GDM1 (cell line): ENCODE measurements at regions not wholly inside any gene's neighbourhood (a gene's known extent, or its start where the extent isn't known, plus 50 kb on each side); places are given as distances from the start of the nearest gene placed in this dataset.

ENCODE experiments used
- DNase-seq: peaks from one replicate; lab custom pipeline; 2025; lab: John Stamatoyannopoulos, UW

GRCh38 chr18:45227001-45227742, 388.1 kb upstream of the SLC14A2 start:
- no peak for DNase-seq

- DNase-seq, result no peak
Observed at GRCh38 chr18:45228796-45229388, 386.4 kb upstream of the SLC14A2 start.

DNA sequence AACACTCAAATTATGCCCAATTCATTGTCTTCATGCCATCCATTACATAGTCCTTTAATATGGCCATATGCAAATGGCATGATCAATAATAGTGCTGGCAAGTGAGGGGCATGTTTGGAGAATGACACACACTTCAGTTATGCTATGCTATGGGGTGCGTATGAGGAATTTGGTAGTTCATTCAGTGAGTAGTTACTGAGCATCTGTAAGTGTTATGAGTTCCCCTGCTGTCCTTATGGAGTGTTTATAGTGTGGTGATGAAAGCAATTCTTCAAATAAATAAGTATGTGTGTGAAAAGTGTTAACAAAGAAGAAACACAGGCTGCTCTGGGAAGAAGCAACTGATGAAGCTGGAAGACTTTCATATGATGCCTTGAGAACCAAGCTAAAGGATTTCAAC, 383.7 kb upstream of the SLC14A2 start:
- no peak for DNase-seq

- peak; percentile 78 for DNase-seq
Observed at GRCh38 chr18:45232061-45232460, 383.2 kb upstream of the SLC14A2 start.

DNA sequence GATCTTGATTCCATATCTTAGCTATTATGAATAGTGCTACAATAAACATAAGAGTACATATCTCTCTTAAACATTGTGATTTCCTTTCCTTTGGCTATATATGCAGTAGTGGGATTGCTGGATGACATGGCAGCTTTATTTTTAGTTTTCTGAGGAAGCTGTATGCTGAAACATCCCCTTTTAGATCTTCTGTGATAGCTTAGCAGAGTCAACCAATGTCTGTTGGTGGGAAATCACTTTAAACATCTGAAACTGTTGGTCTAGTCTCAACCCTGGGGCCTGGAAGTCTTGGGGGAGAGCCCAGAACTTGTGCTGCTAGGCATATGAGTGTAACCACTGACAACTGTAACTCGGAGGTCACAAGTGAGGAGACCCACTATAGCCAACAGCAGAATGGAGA, 378.6 kb upstream of the SLC14A2 start:
- peak; percentile 71 for DNase-seq

DNA sequence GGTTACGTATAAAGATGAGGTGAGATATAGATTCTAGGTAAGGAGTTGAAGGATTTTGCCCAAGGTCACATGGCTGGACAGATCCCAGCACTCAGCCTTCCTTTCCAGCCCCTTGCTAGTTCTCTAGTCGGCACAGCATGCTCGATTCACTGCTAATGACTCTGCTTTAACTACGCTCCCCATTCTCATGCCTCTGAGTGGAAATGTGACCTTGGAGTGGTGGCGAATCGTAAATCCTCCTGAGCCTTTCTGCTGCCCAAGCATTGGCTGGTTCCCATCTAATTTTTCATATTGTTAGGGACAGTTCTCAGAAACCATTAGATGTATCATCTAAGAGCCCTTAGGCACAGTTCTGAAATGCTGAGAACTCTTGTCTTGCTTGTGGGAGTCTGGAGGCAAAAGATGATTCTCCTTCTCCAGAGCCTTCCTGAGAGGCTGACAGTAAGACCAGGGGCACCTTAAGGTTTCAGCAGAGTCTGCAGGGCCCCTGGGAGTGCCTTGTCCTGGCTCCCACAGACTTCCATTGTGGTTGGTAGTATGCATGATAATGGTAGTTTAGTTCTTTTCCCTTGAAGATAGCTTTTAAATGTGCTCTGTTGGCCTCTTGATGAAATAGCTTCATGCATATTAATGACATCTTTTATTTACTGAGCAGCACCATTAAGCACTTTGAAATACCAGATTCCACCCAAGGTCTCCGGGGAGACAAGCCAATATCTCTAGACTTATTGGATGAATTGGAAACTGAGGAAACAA, 377.8 kb upstream of the SLC14A2 start:
- DNase-seq, result no peak

- DNase-seq, result no peak
Observed at GRCh38 chr18:45241271-45241670, 374.0 kb upstream of the SLC14A2 start.

DNA sequence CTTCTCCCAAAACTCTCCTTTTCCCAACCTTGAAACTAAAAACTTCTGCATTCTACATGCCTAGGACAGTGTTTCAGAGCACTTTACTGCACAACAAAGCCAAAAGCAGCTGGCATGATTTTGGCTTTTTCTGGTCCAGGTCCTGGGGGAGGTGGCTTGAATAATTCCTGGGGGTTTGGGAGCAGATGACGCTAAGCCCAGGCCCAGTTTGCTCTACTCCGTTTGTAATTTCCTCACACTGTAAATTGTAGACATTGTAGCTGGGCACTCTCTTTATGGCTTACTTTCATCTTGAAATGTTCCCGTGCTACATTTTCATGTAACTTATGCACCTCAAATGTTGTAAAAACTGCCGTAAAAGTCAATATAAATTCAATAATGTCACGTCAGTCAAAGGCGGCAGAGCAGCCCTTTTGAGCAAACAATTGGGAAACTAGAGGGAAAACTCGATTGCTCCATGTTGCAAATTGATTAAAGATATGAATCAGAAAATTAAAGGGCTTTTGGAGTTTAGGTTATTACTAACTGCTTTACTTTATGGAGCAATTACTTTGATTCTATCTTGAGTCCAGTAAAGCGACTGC, 373.2 kb upstream of the SLC14A2 start:
- DNase-seq, result no peak

- DNase-seq, result no peak
Observed at GRCh38 chr18:45243340-45244110, 371.8 kb upstream of the SLC14A2 start.

DNA sequence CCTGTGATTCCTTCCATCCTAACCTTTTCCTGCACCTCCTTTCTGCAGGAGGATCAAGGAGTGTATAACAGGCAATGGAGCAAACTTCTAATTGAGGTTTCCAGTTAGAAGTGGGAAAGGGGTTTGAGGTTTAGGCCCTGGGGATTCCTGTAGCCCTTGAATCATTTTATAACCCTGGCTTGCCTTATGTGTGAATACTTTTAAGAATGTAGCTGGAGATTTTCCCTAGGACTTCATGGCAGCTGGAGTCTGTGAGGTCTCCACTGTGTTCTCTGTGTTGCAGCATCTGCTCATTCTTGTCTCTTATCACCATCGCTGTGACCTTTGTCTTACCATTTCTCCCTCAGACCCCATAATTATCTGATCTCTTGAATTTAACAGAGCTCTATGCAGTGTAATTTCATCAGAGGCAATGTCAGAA, 370.2 kb upstream of the SLC14A2 start:
- DNase-seq, result no peak

- peak; percentile 69 for DNase-seq
Observed at GRCh38 chr18:45248240-45248903, 366.9 kb upstream of the SLC14A2 start.

DNA sequence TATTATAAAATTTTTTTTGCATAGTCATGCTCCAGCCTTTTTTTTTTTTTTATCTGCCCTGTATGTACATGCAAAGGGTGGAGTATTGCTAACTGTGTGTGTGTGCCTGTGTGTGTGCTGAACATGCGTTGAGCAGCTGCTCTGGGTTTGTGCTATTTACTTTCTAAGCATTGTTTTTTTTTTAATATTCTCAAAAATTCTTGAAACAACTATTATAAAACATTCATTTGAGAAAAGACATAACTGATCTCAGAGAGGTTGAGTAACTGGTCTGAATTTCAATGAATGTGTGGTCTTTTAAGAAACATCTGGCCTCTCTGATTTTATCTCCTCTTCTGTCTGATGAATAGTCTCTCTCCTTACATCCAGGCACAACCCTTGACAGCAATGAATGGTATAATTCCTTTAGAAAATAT, 366.0 kb upstream of the SLC14A2 start:
- no peak for DNase-seq

DNA sequence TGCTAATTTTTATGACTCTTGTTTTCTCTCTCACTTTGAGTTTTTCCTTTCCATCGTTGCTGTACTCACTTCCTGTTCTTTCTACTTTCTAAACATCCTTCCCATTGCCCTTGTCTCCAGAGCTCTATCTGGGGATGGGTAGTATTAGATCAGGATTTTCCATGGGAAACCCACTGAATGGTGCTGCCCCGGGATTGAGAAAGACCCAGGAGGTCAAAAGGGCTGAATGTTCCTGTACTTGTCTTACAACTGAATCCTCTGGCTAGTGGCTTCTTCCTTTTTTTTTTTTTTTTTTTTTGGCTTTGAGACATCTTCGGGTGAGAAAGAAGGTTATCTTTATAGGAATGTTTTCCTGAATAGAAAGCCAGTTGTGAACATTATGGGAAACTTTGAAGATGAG, 364.8 kb upstream of the SLC14A2 start:
- no peak for DNase-seq

DNA sequence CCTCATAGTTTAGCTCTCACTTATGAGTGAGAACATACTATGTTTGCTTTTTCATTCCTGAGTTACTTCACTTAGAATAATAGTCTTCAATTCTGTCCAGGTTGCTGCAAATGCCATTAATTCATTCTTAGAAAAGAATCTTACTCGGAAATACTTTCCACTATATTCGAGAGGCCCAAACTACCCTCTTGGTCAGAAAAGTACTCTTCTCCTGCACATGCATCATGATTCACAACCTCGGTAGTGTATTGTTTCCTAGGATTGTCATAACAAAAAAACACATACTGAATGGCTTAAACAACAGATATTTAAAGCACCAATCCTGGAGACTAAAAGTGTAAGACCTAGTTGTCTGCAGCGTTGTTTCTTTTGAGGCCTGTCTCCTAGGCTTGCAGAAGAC, 364.0 kb upstream of the SLC14A2 start:
- DNase-seq, result no peak

GRCh38 chr18:45252474-45252873, 362.8 kb upstream of the SLC14A2 start:
- DNase-seq, result no peak

- DNase-seq, result no peak
Observed at GRCh38 chr18:45253056-45253565, 362.2 kb upstream of the SLC14A2 start.

DNA sequence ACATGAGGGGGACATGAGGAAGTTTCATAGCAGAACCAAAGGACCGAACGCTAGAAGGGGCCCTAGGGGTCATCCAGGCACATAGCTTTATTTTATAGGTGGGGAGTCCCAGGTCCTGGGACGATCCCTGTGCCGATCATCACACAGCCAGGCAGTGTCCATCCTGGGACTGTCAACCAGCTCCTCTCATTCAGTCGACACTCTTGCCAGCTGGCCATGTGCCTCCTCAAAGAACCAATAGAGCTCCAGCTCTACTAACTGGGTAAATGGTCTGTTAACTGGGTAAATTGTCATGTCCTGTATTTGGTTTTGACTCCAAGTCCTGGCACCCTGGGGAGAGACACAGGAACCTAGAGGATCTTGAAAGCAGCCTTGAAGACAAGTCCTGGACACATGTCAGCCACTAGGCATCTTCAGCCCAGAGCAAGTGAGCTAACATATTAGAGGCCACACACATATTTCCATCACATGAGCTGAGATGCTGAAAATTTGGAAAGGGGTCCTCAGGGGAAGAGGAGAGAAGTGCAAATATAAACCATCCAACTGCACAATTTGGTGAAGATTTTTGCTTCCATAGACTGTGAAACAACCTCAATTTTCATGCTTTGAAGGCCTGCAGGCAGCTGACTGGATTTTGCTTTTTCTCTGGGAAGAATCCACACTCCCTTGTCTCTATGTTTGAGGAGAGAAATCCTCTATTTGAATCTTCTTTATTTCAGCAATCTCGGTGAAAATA, 361.1 kb upstream of the SLC14A2 start:
- DNase-seq, result no peak

DNA sequence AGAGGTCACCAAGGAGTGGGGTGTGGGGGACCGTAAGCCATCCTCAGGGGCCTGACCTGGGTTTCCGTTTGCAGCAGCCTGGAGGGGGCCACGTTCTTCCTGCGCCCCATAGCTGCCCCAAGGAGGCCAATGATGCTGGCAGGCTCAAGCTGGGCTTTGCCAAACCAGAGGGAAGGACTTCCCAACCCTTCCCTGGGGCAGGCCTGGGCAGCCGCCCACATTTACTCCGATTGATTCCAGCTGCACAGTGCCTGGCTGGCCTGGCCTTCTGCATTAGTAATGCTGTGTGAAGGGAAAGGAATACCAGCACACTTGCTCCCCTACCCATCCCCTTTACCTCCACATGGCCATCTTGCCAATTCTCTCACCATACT, 360.6 kb upstream of the SLC14A2 start:
- DNase-seq, result no peak

GRCh38 chr18:45255197-45255890, 359.9 kb upstream of the SLC14A2 start:
- DNase-seq, result no peak

GRCh38 chr18:45260125-45260524, 355.2 kb upstream of the SLC14A2 start:
- DNase-seq, result no peak
